ENCODE measurements at regions not wholly inside any gene's neighbourhood (a gene's known extent, or its start where the extent isn't known, plus 50 kb on each side); places are given as distances from the start of the nearest gene placed in this dataset.

DNA sequence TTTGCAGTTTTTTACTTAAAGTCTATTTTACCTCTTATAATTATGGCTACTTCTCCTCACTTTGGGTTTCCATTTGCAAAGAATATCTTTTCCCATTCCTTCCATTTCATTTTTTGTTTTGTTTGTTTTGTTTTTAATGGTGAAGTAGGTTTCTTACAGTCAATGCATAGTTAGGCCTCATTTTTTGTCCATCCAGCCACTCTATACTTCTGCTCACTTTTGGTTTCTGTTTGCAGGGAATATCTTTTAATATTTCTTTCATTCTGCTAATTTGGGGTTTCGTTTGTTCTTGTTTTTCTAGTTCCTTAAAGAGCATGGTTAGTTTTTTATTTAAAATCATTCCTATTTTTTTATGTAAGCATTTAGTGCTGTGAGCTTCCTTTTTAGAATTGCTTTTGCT, 339.4 kb downstream of the GRB14 start:
- no peak overlapping the region for H3K4me3 ChIP-seq (ENCODE audit: low read depth, low read length)
- TF ChIP-seq CTCF (IDR thresholded peaks at IDR 0.05; ENCODE audit: low read depth, low read length), result no peak

- no peak for TF ChIP-seq CTCF (IDR thresholded peaks at IDR 0.05; ENCODE audit: low read depth, low read length)
- H3K4me3 ChIP-seq (ENCODE audit: low read depth, low read length), result no peak overlapping the region
Observed at GRCh38 chr2:164275659-164276058, 345.6 kb downstream of the GRB14 start.

GRCh38 chr2:164260506-164260905, 360.8 kb downstream of the GRB14 start:
- no peak overlapping the region for H3K4me3 ChIP-seq (ENCODE audit: low read depth, low read length)
- no peak for TF ChIP-seq CTCF (IDR thresholded peaks at IDR 0.05; ENCODE audit: low read depth, low read length)

GRCh38 chr2:164257742-164258141, 363.5 kb downstream of the GRB14 start:
- no peak overlapping the region for H3K4me3 ChIP-seq (ENCODE audit: low read depth, low read length)
- TF ChIP-seq CTCF (IDR thresholded peaks at IDR 0.05; ENCODE audit: low read depth, low read length), result no peak

DNA sequence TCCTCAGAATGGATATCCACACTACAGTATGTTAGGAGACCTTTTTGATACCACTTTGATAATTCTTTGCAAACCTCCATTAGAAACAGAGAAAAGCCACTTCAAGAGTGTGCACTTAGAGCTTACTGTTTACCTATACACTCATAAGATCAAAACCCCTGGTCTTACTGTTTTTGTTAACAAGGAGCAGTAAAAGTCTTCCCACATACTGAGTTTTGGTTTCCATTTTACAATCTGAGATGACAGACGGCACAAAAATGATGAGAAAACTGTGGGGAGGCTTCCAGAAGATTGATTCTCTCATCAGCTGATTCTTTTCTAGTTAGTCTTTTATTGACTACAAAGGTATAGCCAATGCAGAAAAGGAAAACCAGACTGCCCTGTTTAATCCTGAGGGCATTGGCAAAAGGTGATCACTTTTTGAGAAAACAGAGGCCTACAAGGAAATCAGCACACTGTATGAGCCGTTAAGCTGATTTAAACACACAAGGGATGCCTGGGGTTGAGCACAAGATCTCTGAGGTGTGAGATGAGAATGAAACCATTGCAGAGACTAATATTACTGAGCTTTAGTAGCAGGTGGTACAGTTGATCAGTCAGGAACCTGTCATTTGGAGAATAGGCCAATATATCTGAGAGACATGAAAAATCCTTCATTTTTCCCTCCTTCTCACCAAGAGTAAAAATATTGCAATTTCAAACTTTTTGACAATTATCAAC, 368.6 kb downstream of the GRB14 start:
- no peak overlapping the region for H3K4me3 ChIP-seq (ENCODE audit: low read depth, low read length)
- TF ChIP-seq CTCF (IDR thresholded peaks at IDR 0.05; ENCODE audit: low read depth, low read length), result no peak

- no peak overlapping the region for H3K4me3 ChIP-seq (ENCODE audit: low read depth, low read length)
- TF ChIP-seq CTCF (IDR thresholded peaks at IDR 0.05; ENCODE audit: low read depth, low read length), result no peak
Observed at GRCh38 chr2:164243315-164243714, 378.0 kb downstream of the GRB14 start.

GRCh38 chr2:164242409-164242808, 378.9 kb downstream of the GRB14 start:
- no peak for TF ChIP-seq CTCF (IDR thresholded peaks at IDR 0.05; ENCODE audit: low read depth, low read length)
- no peak overlapping the region for H3K4me3 ChIP-seq (ENCODE audit: low read depth, low read length)

Data from WI38 (cell line).